ENCODE measurements at regions not wholly inside any gene's neighbourhood (a gene's known extent, or its start where the extent isn't known, plus 50 kb on each side); places are given as distances from the start of the nearest gene placed in this dataset.

DNA sequence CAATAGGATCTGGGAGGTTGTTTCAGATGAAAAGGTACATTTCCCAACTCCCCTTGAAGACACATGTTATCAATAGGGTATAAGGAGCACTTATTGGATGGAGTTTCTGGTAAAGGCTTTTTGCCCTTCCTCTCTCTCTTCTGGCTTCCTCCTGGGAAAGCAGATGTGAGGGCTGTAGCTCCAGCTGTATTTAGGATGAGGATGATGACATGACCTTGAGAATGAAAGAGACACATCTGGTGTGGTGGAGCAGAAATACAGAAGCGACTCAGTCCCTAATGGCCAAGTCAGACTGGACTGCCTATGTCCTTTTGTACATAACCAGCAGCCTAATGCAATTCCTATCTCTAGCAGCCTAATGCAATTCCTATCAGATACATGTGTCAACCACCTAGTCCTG lies 100.9 kb upstream of the NXPH2 start:
- H3K27me3 ChIP-seq (ENCODE audit: control insufficient read depth, insufficient read depth, low read length), result no peaks in the 10 kb centered on the region
- no peak overlapping the region for H3K4me3 ChIP-seq (ENCODE audit: low read depth in 2 of 2, low read length in 2 of 2)
- no peak overlapping the region for H3K27ac ChIP-seq (ENCODE audit: low read length)
- intact Hi-C loops (cut with micrococcal nuclease; ENCODE audit: unreplicated experiment), result no loop called here
- no peak for ATAC-seq
- TF ChIP-seq TCF7L2 (IDR thresholded peaks at IDR 0.05; ENCODE audit: low read depth, low read length) (no peak), CTCF (IDR thresholded peaks at IDR 0.05) (no peak), REST (IDR thresholded peaks at IDR 0.05; ENCODE audit: insufficient read depth in 1 of 2, low read depth in 2 of 2, low read length in 1 of 2) (no peak), POLR2AphosphoS5 (IDR thresholded peaks at IDR 0.05; ENCODE audit: low read depth, low read length) (no peak), SIN3A (IDR thresholded peaks at IDR 0.05; ENCODE audit: borderline replicate concordance, insufficient read depth, low read depth, low read length) (no peak)
- CTCF ChIA-PET, result no interaction called here
- no peak for DNase-seq (ENCODE audit: low read depth, low spot score)
- in situ Hi-C loops (cut with HindIII; ENCODE audit: low pct_unique_long_range_greater_than_20kb, low sequenced_read_pairs), result no loop called here
- no TSS peak for BruUV-seq (replicated peaks)
- no peaks in the 10 kb centered on the region for H3K9me3 ChIP-seq (ENCODE audit: control insufficient read depth, insufficient read depth, low read depth, low read length)
- POLR2A ChIA-PET, result no interaction called here
- H3K4me1 ChIP-seq (ENCODE audit: control insufficient read depth, insufficient read depth, low read length), result no peaks in the 10 kb centered on the region
- H3K36me3 ChIP-seq (ENCODE audit: control insufficient read depth, insufficient read depth, low read length), result no peaks in the 10 kb centered on the region

- DNase-seq (ENCODE audit: low read depth, low spot score), result no peak
- ATAC-seq, result no peak
- no peaks in the 10 kb centered on the region for H3K9me3 ChIP-seq (ENCODE audit: control insufficient read depth, insufficient read depth, low read depth, low read length)
- in situ Hi-C loops (cut with HindIII; ENCODE audit: low pct_unique_long_range_greater_than_20kb, low sequenced_read_pairs), result no loop called here
- H3K4me3 ChIP-seq (ENCODE audit: low read depth in 2 of 2, low read length in 2 of 2), result no peak overlapping the region
- TF ChIP-seq POLR2AphosphoS5 (IDR thresholded peaks at IDR 0.05; ENCODE audit: low read depth, low read length) (no peak), REST (IDR thresholded peaks at IDR 0.05; ENCODE audit: insufficient read depth in 1 of 2, low read depth in 2 of 2, low read length in 1 of 2) (no peak), CTCF (IDR thresholded peaks at IDR 0.05) (no peak), TCF7L2 (IDR thresholded peaks at IDR 0.05; ENCODE audit: low read depth, low read length) (no peak), SIN3A (IDR thresholded peaks at IDR 0.05; ENCODE audit: borderline replicate concordance, insufficient read depth, low read depth, low read length) (no peak)
- CTCF ChIA-PET, result no interaction called here
- POLR2A ChIA-PET, result no interaction called here
- BruUV-seq (replicated peaks), result no TSS peak
- H3K36me3 ChIP-seq (ENCODE audit: control insufficient read depth, insufficient read depth, low read length), result no peaks in the 10 kb centered on the region
- no peaks in the 10 kb centered on the region for H3K4me1 ChIP-seq (ENCODE audit: control insufficient read depth, insufficient read depth, low read length)
- no peak overlapping the region for H3K27ac ChIP-seq (ENCODE audit: low read length)
- intact Hi-C loops (cut with micrococcal nuclease; ENCODE audit: unreplicated experiment), result no loop called here
- H3K27me3 ChIP-seq (ENCODE audit: control insufficient read depth, insufficient read depth, low read length), result no peaks in the 10 kb centered on the region
Measured at GRCh38 chr2:138879931-138880330, 99.7 kb upstream of the NXPH2 start.
